BJ (cell line): ENCODE measurements at regions not wholly inside any gene's neighbourhood (a gene's known extent, or its start where the extent isn't known, plus 50 kb on each side); places are given as distances from the start of the nearest gene placed in this dataset.

Experiments used
- CTCF ChIA-PET: fragments of 350-600 bp; formaldehyde crosslinking; extraction: SDS; loops from one replicate; lab custom pipeline; 2021; ENCODE audit warnings: antibody characterized with exemption, inconsistent platforms; lab: Yijun Ruan, JAX
- POLR2A ChIA-PET: fragments of 300-600 bp; sonication (Branson Sonifier 250); formaldehyde crosslinking; extraction: SDS; loops from one replicate; lab custom pipeline; 2021; ENCODE audit warnings: antibody characterized with exemption; lab: Charles Lee
- DNase-seq: peaks from one replicate; pipeline ENCODE4 v3.0.0-alpha.2; 2011; ENCODE audit warnings: low read depth
- H3K27me3 ChIP-seq: 2 replicates; pipeline ENCODE4 v1.6.0; 2011; ENCODE audit warnings: low read length; ENCODE audit not compliant: control insufficient read depth, insufficient read depth
- H3K36me3 ChIP-seq: 2 replicates; pipeline ENCODE4 v1.5.1; 2011; ENCODE audit warnings: low read length; ENCODE audit not compliant: control insufficient read depth, insufficient read depth
- H3K4me3 ChIP-seq: 2 replicates; pipeline ENCODE4 v1.5.1; 2011; ENCODE audit warnings: low read depth, mild to moderate bottlenecking, control low read depth, low read length
- CTCF ChIP-seq: IDR thresholded peaks from 2 replicates; pipeline ENCODE4 v1.5.1; 2011; ENCODE audit warnings: low read depth, mild to moderate bottlenecking, control low read depth, inconsistent platforms, low read length, moderate library complexity; ENCODE audit not compliant: insufficient read depth

GRCh38 chr9:73738741-73739530 is 587.3 kb downstream of the ANXA1 start:
- POLR2A ChIA-PET, result no interaction called here
- H3K4me3 ChIP-seq, result no peak overlapping the region
- CTCF ChIA-PET, result no interaction called here
- no peak for TF ChIP-seq CTCF
- no peaks in the 10 kb centered on the region for H3K27me3 ChIP-seq
- H3K36me3 ChIP-seq, result no peaks in the 10 kb centered on the region
- no peak for DNase-seq

GRCh38 chr9:73741316-73741715 is 589.7 kb downstream of the ANXA1 start:
- H3K36me3 ChIP-seq, result no peaks in the 10 kb centered on the region
- ChIA-PET CTCF (interaction anchor here (0.6 kb wide), 1 partner anchor 24 kb away, joined by 3 read pairs; no protein-coding TSS in a partner anchor), POLR2A (no interaction called here)
- no peak for DNase-seq
- TF ChIP-seq CTCF, result no peak
- no peak overlapping the region for H3K4me3 ChIP-seq
- H3K27me3 ChIP-seq, result no peaks in the 10 kb centered on the region

- TF ChIP-seq CTCF, result no peak
- Histone ChIP-seq H3K4me3 (no peak overlapping the region), H3K27me3 (no peaks in the 10 kb centered on the region), H3K36me3 (no peaks in the 10 kb centered on the region)
- ChIA-PET POLR2A (no interaction called here), CTCF (interaction anchor here (1.3 kb wide), 1 partner anchor 13 kb away, joined by 3 read pairs; no protein-coding TSS in a partner anchor)
- DNase-seq, result no peak
Observed at GRCh38 chr9:73742412-73742811, 590.7 kb downstream of the ANXA1 start.

- H3K27me3 ChIP-seq, result no peaks in the 10 kb centered on the region
- no peak for DNase-seq
- H3K4me3 ChIP-seq, result no peak overlapping the region
- ChIA-PET CTCF (no interaction called here), POLR2A (no interaction called here)
- no peak for TF ChIP-seq CTCF
- no peaks in the 10 kb centered on the region for H3K36me3 ChIP-seq
Observed at GRCh38 chr9:73743826-73744225, 592.2 kb downstream of the ANXA1 start.

GRCh38 chr9:73745598-73745997 is 593.9 kb downstream of the ANXA1 start:
- ChIA-PET CTCF (no interaction called here), POLR2A (no interaction called here)
- no peak for DNase-seq
- no peak for TF ChIP-seq CTCF
- Histone ChIP-seq H3K27me3 (no peaks in the 10 kb centered on the region), H3K4me3 (no peak overlapping the region), H3K36me3 (no peaks in the 10 kb centered on the region)
